GM23248 (cell line): ENCODE measurements at regions not wholly inside any gene's neighbourhood (a gene's known extent, or its start where the extent isn't known, plus 50 kb on each side); places are given as distances from the start of the nearest gene placed in this dataset.

Experiments
- DNase-seq: peaks from one replicate; pipeline ENCODE4 v3.0.0-alpha.2; 2015
- H2AFZ ChIP-seq: fragments of 200-600 bp; sonication (generic); 2 replicates; pipeline ENCODE4 v1.6.1; 2016; ENCODE audit warnings: antibody characterized with exemption
- H3F3A ChIP-seq: fragments of 200-600 bp; sonication (generic); 2 replicates; pipeline ENCODE4 v1.6.1; 2016; ENCODE audit warnings: mild to moderate bottlenecking, antibody characterized with exemption, mixed run types; ENCODE audit not compliant: insufficient read depth
- H3K27ac ChIP-seq: fragments of 200-600 bp; sonication (generic); 2 replicates; pipeline ENCODE4 v1.5.1; 2016; ENCODE audit warnings: mild to moderate bottlenecking
- H3K27me3 ChIP-seq: fragments of 200-600 bp; sonication (generic); replicated peaks from 2 replicates; pipeline ENCODE4 v1.6.1; 2016; ENCODE audit warnings: mild to moderate bottlenecking; ENCODE audit not compliant: insufficient read depth
- H3K36me3 ChIP-seq: fragments of 200-600 bp; sonication (generic); 2 replicates; pipeline ENCODE4 v1.6.1; 2016; ENCODE audit warnings: low read depth, mild to moderate bottlenecking
- H3K4me1 ChIP-seq: fragments of 200-600 bp; sonication (generic); 2 replicates; pipeline ENCODE4 v1.6.1; 2016; ENCODE audit warnings: mild to moderate bottlenecking; ENCODE audit not compliant: insufficient read depth
- H3K4me2 ChIP-seq: fragments of 200-600 bp; sonication (generic); one replicate; pipeline ENCODE4 v1.6.1; 2016; ENCODE audit warnings: mild to moderate bottlenecking; ENCODE audit not compliant: unreplicated experiment
- H3K4me3 ChIP-seq: fragments of 200-600 bp; sonication (generic); 2 replicates; pipeline ENCODE4 v1.5.1; 2016; ENCODE audit warnings: mild to moderate bottlenecking
- H3K79me2 ChIP-seq: fragments of 200-600 bp; sonication (generic); 2 replicates; pipeline ENCODE4 v1.6.1; 2016; ENCODE audit warnings: mild to moderate bottlenecking; ENCODE audit not compliant: insufficient read depth
- H3K9ac ChIP-seq: fragments of 200-600 bp; sonication (generic); 2 replicates; pipeline ENCODE4 v1.6.1; 2016; ENCODE audit warnings: mild to moderate bottlenecking
- H3K9me2 ChIP-seq: fragments of 200-600 bp; sonication (generic); 2 replicates; pipeline ENCODE4 v1.6.1; 2016; ENCODE audit warnings: mixed run types, mild to moderate bottlenecking, moderate library complexity; ENCODE audit not compliant: insufficient read depth
- H3K9me3 ChIP-seq: fragments of 200-600 bp; sonication (generic); one replicate; pipeline ENCODE4 v1.6.1; 2017; ENCODE audit warnings: low read depth
- H4K20me1 ChIP-seq: fragments of 200-600 bp; sonication (generic); 2 replicates; pipeline ENCODE4 v1.6.0; 2016; ENCODE audit not compliant: insufficient read depth
- EZH2 ChIP-seq: fragments of 200-600 bp; sonication (generic); IDR thresholded peaks from 2 replicates; pipeline ENCODE4 v1.6.1; 2018; ENCODE audit warnings: antibody characterized with exemption, mild to moderate bottlenecking; ENCODE audit not compliant: insufficient read depth, poor library complexity, severe bottlenecking
- EZH2phosphoT487 ChIP-seq: fragments of 200-600 bp; sonication (generic); IDR thresholded peaks from 2 replicates; pipeline ENCODE4 v1.6.1; 2018; ENCODE audit warnings: antibody characterized with exemption, moderate library complexity, mild to moderate bottlenecking, low read depth; ENCODE audit not compliant: insufficient read depth
- WGBS, 2 experiments: methylation state at CpG; one replicate each; pipeline ENCODE4 v1.1.6; 2015 to 2017; ENCODE audit warnings: low lambda C conversion rate in 2 of 2, low coverage in 1 of 2; ENCODE audit errors: missing lambda C conversion rate in 2 of 2; 5-methylcytosine and 5-hydroxymethylcytosine counted together
- in situ Hi-C: fragments of 300-500 bp; cut with MboI; formaldehyde crosslinking; loops from 2 replicates; pipeline ENCODE4 v1.15.0; 2020

DNA sequence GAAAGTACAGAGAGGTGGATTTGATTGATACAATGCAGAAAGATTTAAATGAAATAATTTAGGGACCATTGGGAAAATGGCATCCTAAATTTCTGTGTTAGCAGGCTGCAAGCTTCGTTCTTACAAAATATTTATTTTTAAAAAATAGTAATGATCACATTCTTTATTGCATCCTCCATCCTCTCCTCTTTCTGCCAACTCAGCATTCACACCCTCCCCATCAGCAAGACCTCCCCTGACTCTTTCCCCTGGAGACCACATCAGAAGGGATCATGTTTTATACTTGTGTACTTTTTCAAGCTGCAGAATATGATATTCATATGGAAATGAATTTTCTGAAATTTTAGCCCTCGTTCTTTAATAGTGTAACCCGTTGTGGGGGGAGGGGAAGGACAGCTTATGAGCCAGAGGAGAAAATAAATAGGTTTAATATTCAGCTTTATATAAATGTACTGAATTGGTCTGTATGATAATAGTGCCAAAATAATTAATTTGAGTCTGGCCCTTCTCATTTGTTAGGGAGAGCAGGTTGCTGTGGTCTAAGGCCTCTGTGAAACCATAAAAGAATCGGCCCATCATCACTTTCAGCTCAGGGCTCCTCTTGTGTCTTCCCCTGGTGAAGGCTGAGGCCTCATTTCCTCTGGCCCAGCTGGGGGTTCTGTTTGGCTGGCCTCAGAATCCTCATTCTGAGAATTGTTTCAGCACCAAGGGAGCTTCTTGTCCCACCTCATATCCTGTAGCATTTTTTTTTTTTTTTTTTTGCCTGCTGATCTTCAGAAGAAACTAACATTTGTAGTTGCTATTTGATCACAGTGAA, 330.8 kb downstream of the TXNL1 start:
- TF ChIP-seq EZH2phosphoT487 (no peak), EZH2 (no peak)
- no peak overlapping the region for H2AFZ ChIP-seq
- no peaks in the 10 kb centered on the region for H3K79me2 ChIP-seq
- no peaks in the 10 kb centered on the region for H3K9me2 ChIP-seq
- no peak overlapping the region for H3K4me3 ChIP-seq
- no peak overlapping the region for H3K27ac ChIP-seq
- WGBS, 2 experiments: 78 to 79% methylated on average over 4 of the region's 4 CpGs
- no peak overlapping the region for H3K9ac ChIP-seq
- H3K4me1 ChIP-seq: no peaks in the 10 kb centered on the region
- no peaks in the 10 kb centered on the region for H3K9me3 ChIP-seq
- no peaks in the 10 kb centered on the region for H4K20me1 ChIP-seq
- H3F3A ChIP-seq: no peaks in the 10 kb centered on the region
- DNase-seq: no peak
- in situ Hi-C loops: no loop called here
- no peaks in the 10 kb centered on the region for H3K27me3 ChIP-seq
- H3K4me2 ChIP-seq: no peak overlapping the region
- no peaks in the 10 kb centered on the region for H3K36me3 ChIP-seq

DNA sequence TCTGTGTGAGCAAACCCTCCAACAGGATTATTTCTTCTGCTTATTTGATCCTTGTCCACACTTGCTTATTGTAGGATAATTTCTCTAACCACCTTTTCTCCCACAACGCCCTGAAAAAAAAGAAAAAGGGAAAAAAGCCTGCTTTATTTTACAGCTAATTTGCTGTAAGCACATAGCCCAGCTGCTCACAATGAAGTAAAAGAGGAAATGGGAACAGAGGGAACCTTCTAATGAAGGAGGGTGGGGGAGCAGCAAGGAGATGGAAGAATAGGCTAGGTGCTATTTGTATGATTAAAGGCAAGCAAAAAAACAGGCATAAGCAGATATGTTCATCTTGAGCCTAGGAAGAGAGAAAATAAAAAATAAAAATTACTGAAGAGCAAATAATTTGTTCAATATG, 331.6 kb downstream of the TXNL1 start:
- Histone ChIP-seq H4K20me1 (no peaks in the 10 kb centered on the region), H3K27ac (no peak overlapping the region), H3K9me3 (no peaks in the 10 kb centered on the region), H3K9me2 (no peaks in the 10 kb centered on the region), H3K27me3 (no peaks in the 10 kb centered on the region), H3K79me2 (no peaks in the 10 kb centered on the region), H3F3A (no peaks in the 10 kb centered on the region), H2AFZ (no peak overlapping the region), H3K4me2 (no peak overlapping the region), H3K9ac (no peak overlapping the region), H3K36me3 (no peaks in the 10 kb centered on the region), H3K4me1 (no peaks in the 10 kb centered on the region), H3K4me3 (no peak overlapping the region)
- TF ChIP-seq EZH2phosphoT487 (no peak), EZH2 (no peak)
- in situ Hi-C loops: no loop called here
- no peak for DNase-seq
- 41 to 53% methylated on average over 1 of the region's 1 CpG for WGBS, 2 experiments

DNA sequence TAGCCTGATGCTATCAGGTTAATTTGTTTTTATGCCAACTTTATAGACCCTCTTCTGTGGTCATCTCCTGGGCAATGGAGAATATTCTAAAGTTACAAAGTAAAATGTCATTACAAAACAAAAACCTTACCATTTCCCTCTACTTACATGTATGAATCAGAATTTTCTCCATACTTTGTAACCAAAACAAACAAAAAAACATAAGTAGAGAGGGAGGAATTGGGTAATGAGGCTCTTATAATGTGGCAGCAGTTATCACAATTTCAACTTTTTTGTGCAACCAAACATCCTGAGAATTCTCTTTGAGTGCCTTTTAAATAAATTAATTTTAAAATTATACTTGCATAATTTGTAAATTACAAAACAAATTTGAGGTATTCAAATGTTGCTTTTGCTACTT, 332.8 kb downstream of the TXNL1 start:
- H3K36me3 ChIP-seq: no peaks in the 10 kb centered on the region
- H3K4me2 ChIP-seq: no peak overlapping the region
- no peaks in the 10 kb centered on the region for H3K4me1 ChIP-seq
- H4K20me1 ChIP-seq: no peaks in the 10 kb centered on the region
- H3K4me3 ChIP-seq: no peak overlapping the region
- in situ Hi-C loops: no loop called here
- no peak overlapping the region for H3K27ac ChIP-seq
- H3K79me2 ChIP-seq: no peaks in the 10 kb centered on the region
- no peaks in the 10 kb centered on the region for H3K9me2 ChIP-seq
- no peak overlapping the region for H3K9ac ChIP-seq
- no peaks in the 10 kb centered on the region for H3F3A ChIP-seq
- no peaks in the 10 kb centered on the region for H3K9me3 ChIP-seq
- peak; percentile 57 for DNase-seq
- no peak for TF ChIP-seq EZH2phosphoT487
- TF ChIP-seq EZH2: no peak
- no peak overlapping the region for H2AFZ ChIP-seq
- H3K27me3 ChIP-seq: no peaks in the 10 kb centered on the region

DNA sequence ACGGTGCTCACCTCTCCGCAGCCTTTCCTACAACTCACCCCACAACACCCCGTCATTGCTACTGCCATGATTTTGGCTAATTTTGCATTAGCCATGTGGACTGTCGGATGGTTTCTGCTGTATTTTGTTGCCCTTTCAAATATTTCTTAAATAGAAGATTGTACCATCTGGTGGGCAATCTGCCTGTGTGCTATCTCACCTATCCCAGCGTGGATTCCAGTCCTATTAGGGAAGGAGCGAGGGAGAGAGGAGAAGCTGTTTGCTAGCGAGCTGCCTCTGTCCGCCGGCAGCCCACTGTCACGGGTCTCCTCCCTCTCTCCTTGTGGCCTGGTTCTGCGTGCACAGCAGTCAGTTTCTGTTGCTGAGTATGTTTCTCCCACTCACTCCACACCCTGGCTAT, 336.2 kb downstream of the TXNL1 start:
- Histone ChIP-seq H3K4me3 (no peak overlapping the region), H3K9me3 (no peaks in the 10 kb centered on the region), H3K9ac (no peak overlapping the region), H3F3A (no peaks in the 10 kb centered on the region), H3K79me2 (no peaks in the 10 kb centered on the region), H2AFZ (no peak overlapping the region), H3K4me1 (no peaks in the 10 kb centered on the region), H3K27ac (no peak overlapping the region), H3K36me3 (no peaks in the 10 kb centered on the region), H3K9me2 (no peaks in the 10 kb centered on the region), H3K4me2 (no peak overlapping the region), H3K27me3 (no peaks in the 10 kb centered on the region), H4K20me1 (no peaks in the 10 kb centered on the region)
- no peak for DNase-seq
- WGBS, 2 experiments: 97% methylated on average over 11 of the region's 11 CpGs
- in situ Hi-C loops: no loop called here
- no peak for TF ChIP-seq EZH2phosphoT487
- no peak for TF ChIP-seq EZH2
